ENCODE measurements at regions not wholly inside any gene's neighbourhood (a gene's known extent, or its start where the extent isn't known, plus 50 kb on each side); places are given as distances from the start of the nearest gene placed in this dataset.

GRCh38 chr4:30262379-30262778 is 457.8 kb upstream of the PCDH7 start:
- Histone ChIP-seq H3K27ac (no peak overlapping the region), H3K4me1 (no peaks in the 10 kb centered on the region), H3K9me3 (no peaks in the 10 kb centered on the region), H3K27me3 (no peaks in the 10 kb centered on the region), H3K4me3 (no peak overlapping the region), H3K36me3 (no peaks in the 10 kb centered on the region)
- intact Hi-C loops (cut with DNase I), result no loop called here
- DNase-seq (ENCODE audit: extremely low spot score in 2 of 2), result no peak
- TF ChIP-seq, protein P1, sequence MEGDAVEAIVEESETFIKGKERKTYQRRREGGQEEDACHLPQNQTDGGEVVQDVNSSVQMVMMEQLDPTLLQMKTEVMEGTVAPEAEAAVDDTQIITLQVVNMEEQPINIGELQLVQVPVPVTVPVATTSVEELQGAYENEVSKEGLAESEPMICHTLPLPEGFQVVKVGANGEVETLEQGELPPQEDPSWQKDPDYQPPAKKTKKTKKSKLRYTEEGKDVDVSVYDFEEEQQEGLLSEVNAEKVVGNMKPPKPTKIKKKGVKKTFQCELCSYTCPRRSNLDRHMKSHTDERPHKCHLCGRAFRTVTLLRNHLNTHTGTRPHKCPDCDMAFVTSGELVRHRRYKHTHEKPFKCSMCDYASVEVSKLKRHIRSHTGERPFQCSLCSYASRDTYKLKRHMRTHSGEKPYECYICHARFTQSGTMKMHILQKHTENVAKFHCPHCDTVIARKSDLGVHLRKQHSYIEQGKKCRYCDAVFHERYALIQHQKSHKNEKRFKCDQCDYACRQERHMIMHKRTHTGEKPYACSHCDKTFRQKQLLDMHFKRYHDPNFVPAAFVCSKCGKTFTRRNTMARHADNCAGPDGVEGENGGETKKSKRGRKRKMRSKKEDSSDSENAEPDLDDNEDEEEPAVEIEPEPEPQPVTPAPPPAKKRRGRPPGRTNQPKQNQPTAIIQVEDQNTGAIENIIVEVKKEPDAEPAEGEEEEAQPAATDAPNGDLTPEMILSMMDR (IDR thresholded peaks at IDR 0.05), result no peak
- TF ChIP-seq POLR2A (IDR thresholded peaks at IDR 0.05), result no peak
- TF ChIP-seq POLR2AphosphoS5 (IDR thresholded peaks at IDR 0.05; ENCODE audit: insufficient read depth in 1 of 2, low read depth in 1 of 2), result no peak

GRCh38 chr4:30264465-30264864 is 455.7 kb upstream of the PCDH7 start:
- Histone ChIP-seq H3K36me3 (no peaks in the 10 kb centered on the region), H3K9me3 (no peaks in the 10 kb centered on the region), H3K27ac (no peak overlapping the region), H3K4me3 (no peak overlapping the region), H3K4me1 (no peaks in the 10 kb centered on the region), H3K27me3 (no peaks in the 10 kb centered on the region)
- intact Hi-C loops (cut with DNase I), result no loop called here
- TF ChIP-seq POLR2A (IDR thresholded peaks at IDR 0.05), result no peak
- TF ChIP-seq, protein P1 (IDR thresholded peaks at IDR 0.05), result no peak
- TF ChIP-seq POLR2AphosphoS5 (IDR thresholded peaks at IDR 0.05; ENCODE audit: insufficient read depth in 1 of 2, low read depth in 1 of 2), result no peak
- no peak for DNase-seq (ENCODE audit: extremely low spot score in 2 of 2)

GRCh38 chr4:30265716-30266115 is 454.5 kb upstream of the PCDH7 start:
- H3K27me3 ChIP-seq, result no peaks in the 10 kb centered on the region
- TF ChIP-seq, protein P1 (IDR thresholded peaks at IDR 0.05), result no peak
- no peak for TF ChIP-seq POLR2A (IDR thresholded peaks at IDR 0.05)
- TF ChIP-seq POLR2AphosphoS5 (IDR thresholded peaks at IDR 0.05; ENCODE audit: insufficient read depth in 1 of 2, low read depth in 1 of 2), result no peak

DNA sequence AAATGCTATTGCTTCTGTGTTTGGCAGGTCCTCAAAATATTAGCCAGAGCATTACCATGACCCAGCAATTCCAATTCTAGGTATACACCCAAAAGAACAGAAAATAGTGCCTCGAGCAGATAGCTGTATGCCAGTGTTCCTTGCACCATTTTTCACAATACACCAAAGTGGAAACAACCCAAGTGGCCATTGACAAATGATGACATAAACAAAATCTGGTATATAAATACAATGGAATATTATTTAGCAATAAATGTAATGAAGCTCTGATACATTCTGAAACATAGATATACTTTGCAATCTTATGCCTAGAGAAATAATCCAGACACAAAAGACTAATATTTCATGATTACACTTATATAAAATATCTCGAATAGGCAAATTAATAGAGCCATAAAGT is 451.8 kb upstream of the PCDH7 start:
- TF ChIP-seq POLR2AphosphoS5 (IDR thresholded peaks at IDR 0.05; ENCODE audit: insufficient read depth in 1 of 2, low read depth in 1 of 2) (no peak), POLR2A (IDR thresholded peaks at IDR 0.05) (no peak)
- TF ChIP-seq, protein P1 (IDR thresholded peaks at IDR 0.05), result no peak
- Histone ChIP-seq H3K27me3 (no peaks in the 10 kb centered on the region), H3K4me3 (no peak overlapping the region), H3K27ac (no peak overlapping the region), H3K36me3 (no peaks in the 10 kb centered on the region), H3K4me1 (no peaks in the 10 kb centered on the region), H3K9me3 (peaks cover 5% of the 10 kb centered on the region)
- intact Hi-C loops (cut with DNase I), result no loop called here
- no peak for DNase-seq (ENCODE audit: extremely low spot score in 2 of 2)

More at GRCh38 chr4:30265716-30266115, 454.5 kb upstream of the PCDH7 start:
- H3K4me1 ChIP-seq, result no peaks in the 10 kb centered on the region
- intact Hi-C loops (cut with DNase I), result no loop called here
- H3K4me3 ChIP-seq, result no peak overlapping the region
- no peaks in the 10 kb centered on the region for H3K36me3 ChIP-seq
- no peak for DNase-seq (ENCODE audit: extremely low spot score in 2 of 2)
- H3K9me3 ChIP-seq, result no peaks in the 10 kb centered on the region
- H3K27ac ChIP-seq, result no peak overlapping the region

DNA sequence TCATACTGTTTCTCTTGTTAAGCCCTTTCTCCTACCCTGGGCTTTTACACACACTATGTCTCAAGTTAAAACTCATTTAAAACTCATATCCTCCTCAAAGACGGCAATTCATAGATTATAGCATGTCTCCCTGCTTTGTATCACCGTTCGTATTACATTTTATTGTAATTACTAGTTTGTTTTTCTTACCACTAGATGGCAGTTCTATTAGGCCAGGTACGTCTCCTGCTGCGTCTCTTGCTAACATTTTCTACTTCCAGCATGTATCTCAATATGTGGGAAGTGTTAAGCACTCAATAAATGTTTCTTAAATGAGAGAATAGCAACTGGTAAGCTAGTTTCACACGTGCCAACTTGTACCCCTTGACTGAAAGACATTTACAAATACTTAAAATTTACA is 450.3 kb upstream of the PCDH7 start:
- intact Hi-C loops (cut with DNase I), result no loop called here
- Histone ChIP-seq H3K27me3 (no peaks in the 10 kb centered on the region), H3K36me3 (no peaks in the 10 kb centered on the region), H3K27ac (no peak overlapping the region), H3K4me1 (no peaks in the 10 kb centered on the region), H3K9me3 (peaks cover 5% of the 10 kb centered on the region), H3K4me3 (no peak overlapping the region)
- no peak for DNase-seq (ENCODE audit: extremely low spot score in 2 of 2)
- no peak for TF ChIP-seq POLR2A (IDR thresholded peaks at IDR 0.05)
- TF ChIP-seq, protein P1 (IDR thresholded peaks at IDR 0.05), result no peak
- TF ChIP-seq POLR2AphosphoS5 (IDR thresholded peaks at IDR 0.05; ENCODE audit: insufficient read depth in 1 of 2, low read depth in 1 of 2), result no peak

All from vagina (tissue), 2 donors.